ENCODE measurements at regions not wholly inside any gene's neighbourhood (a gene's known extent, or its start where the extent isn't known, plus 50 kb on each side); places are given as distances from the start of the nearest gene placed in this dataset.

DNA sequence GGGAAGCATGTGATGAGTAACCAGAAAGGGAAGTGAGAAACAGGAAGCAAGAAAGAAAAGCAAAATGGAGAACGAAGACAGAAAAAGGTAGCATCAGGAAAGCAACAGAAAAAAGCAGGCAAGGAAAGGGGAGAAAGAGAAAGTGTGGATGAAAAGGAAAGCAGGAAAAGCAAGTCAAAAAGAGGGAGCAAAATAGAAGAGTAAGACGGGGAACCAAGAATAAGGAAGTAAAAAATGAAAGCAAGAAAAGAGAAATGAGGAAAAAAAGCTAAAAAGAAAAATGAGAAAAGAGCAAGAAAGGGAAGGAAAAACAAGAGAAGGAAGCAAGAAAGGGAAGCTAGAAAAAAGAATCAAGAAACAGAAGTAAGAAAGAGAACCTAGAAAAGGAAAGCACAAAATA is 242.3 kb upstream of the NCKAP5 start:
- no peak overlapping the region for H3K4me3 ChIP-seq (ENCODE audit: low read depth, low read length)
- DNase-seq (ENCODE audit: low read depth) = no peak
- TF ChIP-seq, protein P1, sequence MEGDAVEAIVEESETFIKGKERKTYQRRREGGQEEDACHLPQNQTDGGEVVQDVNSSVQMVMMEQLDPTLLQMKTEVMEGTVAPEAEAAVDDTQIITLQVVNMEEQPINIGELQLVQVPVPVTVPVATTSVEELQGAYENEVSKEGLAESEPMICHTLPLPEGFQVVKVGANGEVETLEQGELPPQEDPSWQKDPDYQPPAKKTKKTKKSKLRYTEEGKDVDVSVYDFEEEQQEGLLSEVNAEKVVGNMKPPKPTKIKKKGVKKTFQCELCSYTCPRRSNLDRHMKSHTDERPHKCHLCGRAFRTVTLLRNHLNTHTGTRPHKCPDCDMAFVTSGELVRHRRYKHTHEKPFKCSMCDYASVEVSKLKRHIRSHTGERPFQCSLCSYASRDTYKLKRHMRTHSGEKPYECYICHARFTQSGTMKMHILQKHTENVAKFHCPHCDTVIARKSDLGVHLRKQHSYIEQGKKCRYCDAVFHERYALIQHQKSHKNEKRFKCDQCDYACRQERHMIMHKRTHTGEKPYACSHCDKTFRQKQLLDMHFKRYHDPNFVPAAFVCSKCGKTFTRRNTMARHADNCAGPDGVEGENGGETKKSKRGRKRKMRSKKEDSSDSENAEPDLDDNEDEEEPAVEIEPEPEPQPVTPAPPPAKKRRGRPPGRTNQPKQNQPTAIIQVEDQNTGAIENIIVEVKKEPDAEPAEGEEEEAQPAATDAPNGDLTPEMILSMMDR (IDR thresholded peaks at IDR 0.05; ENCODE audit: insufficient read depth, low read length) = no peak

DNA sequence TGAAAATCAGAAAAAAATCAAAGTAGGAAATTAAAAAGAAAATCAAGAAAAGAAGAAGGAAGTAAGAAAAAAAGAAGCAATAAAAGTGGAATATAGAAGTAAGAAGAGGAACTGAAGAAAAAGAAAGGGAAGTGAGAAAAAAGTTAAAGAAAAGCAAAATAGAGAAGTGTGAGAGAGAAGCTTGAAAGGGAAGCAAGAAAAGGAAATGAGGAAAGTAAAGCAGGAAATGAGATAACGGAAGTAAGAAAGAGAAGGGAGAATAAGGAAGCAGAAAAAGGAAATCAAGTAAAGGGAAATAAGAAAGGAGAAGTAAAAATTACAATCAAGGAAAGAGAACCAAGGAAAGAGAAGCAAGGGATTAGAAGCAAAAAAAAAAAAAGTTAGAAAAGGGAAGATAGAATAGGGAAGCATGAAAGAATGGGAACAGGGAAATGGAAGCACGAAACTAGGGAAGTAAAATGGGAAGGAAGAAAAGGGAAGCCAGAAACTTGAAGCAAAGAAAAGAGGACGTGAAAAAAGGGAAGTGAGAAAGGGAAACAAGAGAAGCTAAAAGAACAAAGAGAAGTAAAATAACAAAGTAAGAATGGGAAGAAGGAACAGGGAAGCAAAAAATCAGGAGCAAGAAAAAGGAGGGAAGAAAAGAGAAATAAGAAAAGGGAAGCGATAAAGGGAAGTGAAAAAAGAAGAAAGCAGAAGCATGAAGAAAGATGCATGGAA is 243.3 kb upstream of the NCKAP5 start:
- H3K4me3 ChIP-seq (ENCODE audit: low read depth, low read length) = no peak overlapping the region
- no peak for DNase-seq (ENCODE audit: low read depth)
- TF ChIP-seq, protein P1 (IDR thresholded peaks at IDR 0.05; ENCODE audit: insufficient read depth, low read length) = no peak

DNA sequence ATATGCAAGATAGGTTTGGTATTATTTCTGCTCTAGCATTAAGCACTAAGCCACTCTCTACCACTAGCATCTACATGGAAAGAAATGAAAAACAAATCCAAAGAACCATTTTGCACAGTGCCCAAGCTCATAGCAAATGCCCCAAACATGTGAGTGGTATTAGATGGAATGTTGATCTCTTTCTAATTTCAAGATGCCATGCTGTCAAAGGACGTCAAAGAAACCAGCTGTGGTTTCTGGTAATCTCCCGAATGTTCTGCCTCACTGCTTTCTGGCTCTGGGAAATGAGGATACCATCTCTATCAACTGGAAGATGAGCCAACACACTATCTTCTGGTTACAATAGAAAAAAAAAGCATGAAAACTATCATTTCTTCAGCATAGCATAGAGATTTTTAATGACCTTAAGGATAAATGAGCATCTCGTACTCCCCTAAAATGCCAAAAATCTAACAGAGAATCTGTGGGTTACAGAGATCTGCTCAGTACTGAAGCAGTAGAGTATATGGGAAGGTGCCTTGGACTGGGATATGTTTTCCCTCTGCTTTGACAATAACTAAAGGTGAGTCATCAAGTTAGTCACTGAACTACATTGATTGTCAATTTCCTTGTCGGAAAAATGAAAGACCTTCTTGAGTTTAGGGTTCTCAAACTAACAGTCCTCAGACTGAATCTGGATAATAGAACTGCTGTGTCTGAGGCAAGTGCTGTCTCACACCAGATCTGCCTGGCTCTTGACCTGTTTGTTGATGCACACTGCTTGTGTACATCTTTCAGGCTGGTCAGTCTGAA is 244.8 kb upstream of the NCKAP5 start:
- peak; percentile 64 for DNase-seq (ENCODE audit: low read depth)
- H3K4me3 ChIP-seq (ENCODE audit: low read depth, low read length) = no peak overlapping the region
- TF ChIP-seq, protein P1 (IDR thresholded peaks at IDR 0.05; ENCODE audit: insufficient read depth, low read length) = no peak

DNA sequence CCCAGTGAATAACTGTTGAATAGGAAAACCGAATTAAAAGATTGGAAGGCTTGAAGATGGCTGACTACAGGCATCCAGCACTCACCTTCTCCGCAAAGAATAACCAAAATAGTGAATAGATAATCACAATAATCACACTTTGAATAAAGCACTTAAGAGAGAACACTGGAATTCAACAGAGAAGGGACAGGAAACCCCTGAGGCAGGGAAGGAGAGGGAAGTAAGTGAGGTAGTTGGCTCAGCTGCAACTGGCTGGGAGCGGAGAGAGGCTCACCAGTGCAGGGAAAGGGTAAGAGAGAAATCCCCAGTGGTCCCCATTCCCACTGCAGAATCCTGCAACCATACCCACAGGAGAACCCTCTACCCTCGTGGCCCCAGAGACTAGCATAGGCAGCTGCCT is 246.6 kb upstream of the NCKAP5 start:
- TF ChIP-seq, protein P1 (IDR thresholded peaks at IDR 0.05; ENCODE audit: insufficient read depth, low read length) = no peak
- no peak for DNase-seq (ENCODE audit: low read depth)
- H3K4me3 ChIP-seq (ENCODE audit: low read depth, low read length) = no peak overlapping the region

DNA sequence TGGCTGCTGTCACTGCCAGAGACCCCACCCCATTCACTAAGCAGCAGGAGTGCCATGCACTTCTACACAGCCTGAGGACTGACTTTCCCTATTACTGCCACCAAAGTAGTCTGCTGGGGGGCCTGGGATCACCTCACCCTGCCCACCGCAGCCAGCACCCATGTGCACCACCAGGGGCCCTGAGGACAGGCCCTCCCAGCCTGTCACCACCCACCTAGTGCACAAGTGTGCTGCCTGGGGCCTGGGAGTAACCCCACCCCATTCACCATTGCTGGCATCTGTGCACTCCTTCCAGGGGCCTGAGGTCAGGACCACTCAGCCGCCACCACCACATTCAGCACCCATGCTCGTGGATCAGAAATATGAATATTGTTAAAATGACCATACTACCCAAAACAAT is 247.8 kb upstream of the NCKAP5 start:
- TF ChIP-seq, protein P1 (IDR thresholded peaks at IDR 0.05; ENCODE audit: insufficient read depth, low read length) = no peak
- DNase-seq (ENCODE audit: low read depth) = no peak
- no peak overlapping the region for H3K4me3 ChIP-seq (ENCODE audit: low read depth, low read length)

DNA sequence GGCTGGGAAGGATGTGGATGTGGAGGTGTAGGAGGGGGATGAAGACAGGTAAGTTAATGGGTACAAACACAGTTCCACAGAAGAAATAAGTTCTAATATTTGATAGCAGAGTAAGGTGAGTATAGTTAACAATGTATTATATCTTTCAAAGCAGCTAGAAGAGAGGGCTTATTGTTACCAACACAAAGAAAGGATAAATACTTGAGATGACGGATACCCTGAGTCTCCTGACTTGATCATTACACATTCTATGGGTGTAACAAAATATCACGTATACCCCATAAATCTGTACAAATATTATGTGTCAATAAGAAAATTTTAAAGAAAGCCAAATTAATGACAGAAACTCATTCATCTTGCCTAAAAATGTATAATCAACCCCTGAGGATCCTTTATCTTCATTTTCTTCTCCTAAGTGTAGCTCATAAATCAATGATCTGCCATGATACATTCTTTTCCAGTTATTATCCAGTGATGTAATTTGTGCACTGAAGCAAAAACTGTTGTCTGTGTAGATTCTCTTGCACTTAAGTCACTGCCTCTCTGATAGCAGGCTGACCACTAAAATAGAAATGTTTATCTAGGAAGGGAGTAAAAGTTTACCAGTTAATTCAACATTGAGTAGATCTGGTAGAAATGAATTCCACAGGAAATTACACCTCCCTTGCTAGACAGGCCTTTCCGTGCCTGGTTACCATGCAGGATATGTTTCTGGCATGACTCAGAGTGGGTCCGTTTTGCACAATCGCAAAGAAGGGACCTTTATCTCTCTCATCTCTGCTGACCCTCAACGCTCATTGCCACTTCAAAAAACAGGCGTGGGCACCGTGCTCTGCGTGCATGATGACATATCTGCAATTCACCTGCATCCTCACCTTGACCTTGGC is 249.7 kb upstream of the NCKAP5 start:
- TF ChIP-seq, protein P1 (IDR thresholded peaks at IDR 0.05; ENCODE audit: insufficient read depth, low read length) = no peak
- no peak overlapping the region for H3K4me3 ChIP-seq (ENCODE audit: low read depth, low read length)
- DNase-seq (ENCODE audit: low read depth) = peak; percentile 99
